G401 (cell line): ENCODE measurements at regions not wholly inside any gene's neighbourhood (a gene's known extent, or its start where the extent isn't known, plus 50 kb on each side); places are given as distances from the start of the nearest gene placed in this dataset.

Experiments used
- DNase-seq: peaks from one replicate; pipeline ENCODE4 v3.0.0-alpha.2; 2015; ENCODE audit warnings: low spot score
- in situ Hi-C: cut with HindIII; loops from 2 replicates; pipeline ENCODE4 v1.10.0; 2016; ENCODE audit warnings: low sequenced_read_pairs, mixed read lengths

DNA sequence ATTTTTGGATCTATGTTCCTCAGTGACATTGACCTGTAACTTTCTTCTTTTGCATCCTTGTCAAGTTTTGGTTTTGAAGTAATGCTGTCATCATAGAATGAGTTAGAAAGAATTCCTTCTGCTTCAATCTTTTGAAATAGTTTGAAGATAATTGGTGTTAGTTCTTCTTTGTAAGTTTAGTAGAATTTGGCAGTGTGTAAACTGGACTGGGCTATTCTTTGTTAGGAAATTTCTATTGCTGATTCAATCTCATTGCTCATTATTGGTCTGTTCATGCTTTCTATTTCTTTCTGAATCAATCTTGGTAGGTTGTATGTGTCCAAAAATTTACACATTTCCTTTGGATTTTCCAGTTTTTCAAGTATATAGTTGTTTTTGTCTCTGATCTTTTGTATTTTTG is 101.7 kb upstream of the SPRY2 start:
- in situ Hi-C loops = no loop called here
- no peak for DNase-seq

DNA sequence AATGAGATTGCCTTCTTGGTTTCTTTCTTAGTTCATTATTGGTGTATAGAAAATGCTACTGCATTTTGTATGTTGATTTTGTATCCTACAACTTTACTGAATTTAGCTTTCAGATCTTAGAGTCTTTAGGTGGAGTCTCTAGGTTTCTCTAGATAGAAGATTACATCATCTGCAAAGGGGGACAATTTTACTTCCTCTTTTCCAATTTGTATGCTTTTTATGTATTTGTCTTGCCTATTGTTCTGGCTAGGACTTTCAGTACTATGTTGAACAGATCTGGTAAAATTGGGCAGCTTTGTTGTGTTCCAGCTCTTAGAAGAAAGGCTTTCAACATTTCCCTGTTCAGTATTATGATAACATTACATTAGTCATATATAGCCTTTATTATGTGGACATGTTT is 101.0 kb upstream of the SPRY2 start:
- DNase-seq = no peak
- in situ Hi-C loops = no loop called here

DNA sequence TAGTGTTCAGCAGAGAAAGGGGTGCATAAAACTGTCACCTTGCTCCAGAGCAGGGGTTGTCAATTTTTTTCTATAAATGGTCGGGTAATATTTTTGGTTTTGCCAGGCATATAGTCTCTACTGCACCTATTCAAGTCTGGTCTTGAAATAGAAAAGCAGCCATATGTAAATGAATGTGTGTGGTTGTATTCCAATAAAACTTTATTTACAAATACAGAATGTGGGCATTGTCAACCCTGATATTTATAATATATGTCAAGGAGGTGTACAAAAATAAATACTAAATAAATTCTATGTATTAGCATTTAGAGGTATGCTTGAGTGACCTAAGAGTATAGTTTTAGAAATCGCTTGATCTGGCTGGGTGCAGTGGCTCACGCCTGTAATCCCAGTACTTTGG is 97.6 kb upstream of the SPRY2 start:
- no peak for DNase-seq
- in situ Hi-C loops = no loop called here

DNA sequence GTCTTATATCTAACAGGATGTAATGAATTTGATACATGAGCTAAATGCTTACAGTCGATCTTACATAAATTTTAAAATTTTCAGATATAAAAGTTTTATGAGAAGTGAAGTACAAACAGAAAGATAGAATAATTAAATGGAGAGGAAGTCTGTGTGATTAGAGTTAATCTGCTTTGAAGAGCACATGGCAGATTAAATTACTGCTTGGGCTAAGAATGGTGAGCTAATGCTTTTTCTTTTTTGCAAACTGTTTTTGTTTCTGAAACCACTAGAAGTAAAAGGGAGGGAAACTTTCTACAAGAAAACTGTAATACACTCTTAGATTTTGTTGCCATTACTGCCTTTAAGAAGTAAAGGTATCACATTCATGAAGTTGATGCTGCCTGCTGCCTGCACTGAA is 96.3 kb upstream of the SPRY2 start:
- in situ Hi-C loops = no loop called here
- no peak for DNase-seq

DNA sequence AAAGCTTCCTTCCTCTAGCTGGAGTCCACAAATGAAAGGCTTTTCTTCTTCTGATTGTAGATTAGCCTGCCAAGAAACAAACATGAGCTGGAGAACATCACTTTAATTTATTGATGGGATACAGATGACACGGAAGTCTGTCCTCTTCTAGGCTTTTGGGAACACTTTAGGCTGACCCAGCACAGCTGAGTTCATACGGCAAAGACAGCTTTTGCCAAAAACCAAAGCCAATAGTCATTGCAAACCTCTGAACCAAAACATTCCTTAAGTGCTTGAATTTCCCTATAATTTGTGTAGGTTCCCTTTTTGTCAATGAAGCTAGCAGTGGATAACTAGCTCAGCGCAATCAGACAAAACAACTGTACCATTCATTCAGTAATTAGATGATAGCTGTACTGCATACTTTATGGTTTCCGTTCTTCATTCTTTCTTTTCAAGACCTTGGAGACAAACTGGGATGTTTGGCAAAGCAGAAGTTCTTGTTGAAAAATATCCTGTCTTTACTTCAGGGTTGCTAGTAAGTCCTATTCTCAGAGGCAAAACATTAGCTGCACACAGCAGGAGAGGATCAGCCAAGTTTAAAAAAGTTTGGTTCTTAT is 95.7 kb upstream of the SPRY2 start:
- DNase-seq = no peak
- in situ Hi-C loops = no loop called here

DNA sequence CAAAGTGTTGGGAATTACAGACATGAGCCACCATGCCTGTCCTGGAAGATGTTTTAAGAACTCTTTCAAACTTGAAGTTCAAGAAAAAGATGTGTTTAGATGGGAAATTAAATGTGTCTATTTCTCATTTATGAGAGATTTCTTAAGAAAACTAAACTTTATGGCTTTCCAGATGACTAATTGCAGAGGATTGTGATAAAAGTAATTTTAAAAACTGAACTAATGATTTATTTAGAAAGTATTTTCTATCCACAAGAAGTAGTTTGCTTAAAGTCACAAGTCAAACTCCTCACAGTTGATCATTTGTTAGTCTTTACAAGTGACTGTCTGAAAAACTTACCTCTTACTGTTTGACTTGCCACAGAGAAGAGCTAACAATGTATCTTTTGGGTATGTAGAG is 89.6 kb upstream of the SPRY2 start:
- no peak for DNase-seq
- in situ Hi-C loops = no loop called here

DNA sequence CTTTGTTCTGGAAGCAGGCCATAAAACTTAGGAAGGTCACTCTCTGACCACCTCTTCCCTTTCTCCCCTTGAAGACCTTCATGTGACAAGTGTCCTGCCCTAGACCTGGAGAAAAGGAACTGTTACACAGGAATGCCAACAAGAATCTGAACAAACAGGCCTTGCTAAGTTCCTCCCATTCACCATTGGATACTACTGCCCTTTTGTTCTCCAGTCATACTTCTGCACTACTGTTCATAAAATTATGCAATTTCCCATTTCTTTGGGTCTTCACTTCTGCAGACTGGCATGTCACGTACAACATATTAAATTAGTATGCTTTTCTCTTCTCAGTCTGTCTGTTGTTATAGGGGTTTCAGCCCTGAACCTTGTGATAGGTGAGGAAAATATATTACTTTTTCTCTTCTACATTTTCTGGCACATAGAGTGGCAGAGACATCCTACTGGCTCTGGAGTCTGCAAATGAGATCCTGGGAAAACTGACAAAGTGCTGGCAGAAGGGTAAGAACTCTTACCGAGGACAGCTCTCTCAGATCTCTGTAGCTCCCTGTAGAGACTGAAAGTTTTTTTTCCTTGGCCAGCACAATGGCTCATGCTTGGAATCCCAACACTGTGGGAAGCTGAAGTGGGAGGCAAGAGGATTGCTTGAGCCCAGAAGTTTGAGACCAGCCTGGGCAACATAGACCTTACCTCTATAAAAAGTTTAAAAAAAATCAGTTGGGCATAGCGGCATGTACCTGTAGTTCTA is 87.6 kb upstream of the SPRY2 start:
- no peak for DNase-seq
- in situ Hi-C loops = no loop called here

DNA sequence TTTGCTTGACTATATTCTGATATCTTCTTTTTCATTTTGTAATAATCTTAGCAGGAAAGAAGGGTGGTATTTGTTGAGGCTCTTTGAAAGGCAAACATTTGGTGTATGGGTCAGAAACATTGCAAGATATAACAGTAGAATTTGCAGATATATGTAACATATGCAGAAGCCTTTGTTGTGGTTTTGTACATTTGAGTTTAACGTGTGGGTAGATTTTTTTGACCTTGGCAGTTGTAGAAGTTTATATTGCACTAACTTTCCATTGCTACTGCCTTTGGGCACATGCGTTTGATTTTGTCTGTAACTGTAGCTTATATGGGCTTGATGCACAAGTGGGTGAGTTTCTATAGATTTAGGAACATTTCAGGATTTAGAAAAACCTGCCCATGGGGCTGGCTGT is 78.5 kb upstream of the SPRY2 start:
- no peak for DNase-seq
- in situ Hi-C loops = no loop called here

DNA sequence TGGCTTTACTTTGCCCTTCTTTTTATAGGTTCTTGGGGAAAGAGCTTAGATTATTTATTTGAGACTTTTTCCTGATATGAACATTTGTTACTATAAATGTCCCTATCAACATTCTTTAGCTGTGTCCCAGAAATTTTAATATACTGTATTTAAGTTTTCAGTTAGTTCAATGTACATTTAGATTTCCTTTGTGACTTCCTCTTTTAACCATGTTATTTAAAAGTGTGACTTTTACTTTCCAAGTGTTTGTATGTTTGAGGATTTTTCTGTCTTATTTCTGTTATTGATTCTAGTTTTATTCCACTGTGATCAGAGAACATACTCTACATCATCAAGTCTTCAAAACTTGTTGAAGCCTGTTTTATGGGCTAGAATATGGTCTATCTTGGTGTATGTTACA is 72.7 kb upstream of the SPRY2 start:
- in situ Hi-C loops = no loop called here
- no peak for DNase-seq

DNA sequence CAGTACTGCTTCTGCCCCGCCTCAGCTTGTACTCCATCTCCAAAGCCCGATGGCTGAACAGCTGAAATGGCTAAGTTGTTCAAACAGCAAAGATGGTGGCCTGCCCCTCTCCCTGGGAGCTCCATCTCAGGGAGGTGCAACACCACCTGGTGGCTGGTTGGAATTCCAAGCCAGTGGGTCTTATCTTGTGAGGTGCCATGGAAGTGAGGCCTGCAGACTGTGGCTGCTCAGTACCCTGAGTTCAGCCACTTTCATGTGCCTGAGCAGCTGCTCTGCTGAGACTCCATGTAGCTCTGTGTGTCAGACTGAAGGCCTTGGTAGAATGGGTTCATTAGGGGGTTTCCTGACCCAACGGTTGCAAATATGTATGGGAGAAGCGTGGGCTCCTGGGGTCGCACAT is 67.3 kb upstream of the SPRY2 start:
- no peak for DNase-seq
- in situ Hi-C loops = no loop called here

DNA sequence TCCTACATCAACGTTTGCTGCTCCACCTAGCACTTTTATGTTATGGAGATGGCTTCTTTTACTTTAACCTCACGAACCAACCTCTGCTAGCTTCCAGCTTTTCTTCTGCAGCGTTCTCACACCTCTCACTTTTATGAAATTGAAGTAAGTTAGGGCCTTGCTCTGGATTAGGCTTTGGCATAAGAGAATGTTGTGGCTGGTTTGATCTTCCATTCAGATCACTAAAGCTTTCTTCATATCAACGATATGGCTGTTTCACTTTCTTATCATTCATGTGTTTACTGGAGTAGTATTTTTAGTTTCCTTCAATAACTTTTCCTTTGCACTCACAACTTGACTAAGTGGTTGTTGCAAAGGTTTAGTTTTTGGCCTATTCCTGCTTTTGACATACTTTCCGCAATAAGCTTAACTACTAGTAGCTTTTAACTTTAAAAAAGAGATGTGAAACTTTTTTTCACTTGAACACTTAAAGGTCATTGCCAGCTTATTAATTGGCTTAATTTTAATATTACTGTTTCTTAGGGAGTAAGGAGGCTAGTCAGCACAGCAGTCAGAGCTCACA is 60.0 kb upstream of the SPRY2 start:
- in situ Hi-C loops = no loop called here
- DNase-seq = no peak

DNA sequence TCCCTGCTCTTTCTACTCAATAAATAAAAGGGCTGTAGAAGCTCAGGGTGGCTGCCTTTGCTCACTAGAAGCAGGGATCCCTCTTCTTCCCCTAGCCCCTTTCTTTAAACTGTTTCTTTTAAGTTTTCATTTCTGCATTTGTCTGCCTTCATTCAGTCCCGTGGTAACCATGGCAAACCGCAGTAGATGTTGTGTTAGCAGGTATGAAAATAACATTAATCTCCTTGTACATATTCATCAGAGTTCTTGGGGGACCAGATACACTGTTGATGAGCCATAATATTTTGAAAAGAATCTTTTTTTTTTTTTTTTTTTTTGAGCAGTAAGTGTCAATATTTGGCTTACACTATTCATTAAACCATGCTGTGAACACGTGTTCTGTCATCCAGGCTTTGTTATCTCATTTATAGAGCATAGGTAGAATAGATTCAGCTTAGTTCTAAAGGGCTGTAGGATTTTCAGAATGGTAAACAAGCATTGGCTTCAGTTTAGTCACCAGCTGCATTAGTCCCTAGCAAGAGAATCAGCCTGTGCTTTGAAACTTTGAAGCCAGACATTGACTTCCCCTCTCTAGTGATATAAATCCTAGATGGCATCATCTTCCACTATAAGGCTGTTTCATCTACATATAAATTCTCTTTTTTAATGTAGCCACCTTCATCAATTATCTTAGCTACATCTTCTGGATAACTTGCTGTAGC is 59.4 kb upstream of the SPRY2 start:
- in situ Hi-C loops = no loop called here
- DNase-seq = no peak

DNA sequence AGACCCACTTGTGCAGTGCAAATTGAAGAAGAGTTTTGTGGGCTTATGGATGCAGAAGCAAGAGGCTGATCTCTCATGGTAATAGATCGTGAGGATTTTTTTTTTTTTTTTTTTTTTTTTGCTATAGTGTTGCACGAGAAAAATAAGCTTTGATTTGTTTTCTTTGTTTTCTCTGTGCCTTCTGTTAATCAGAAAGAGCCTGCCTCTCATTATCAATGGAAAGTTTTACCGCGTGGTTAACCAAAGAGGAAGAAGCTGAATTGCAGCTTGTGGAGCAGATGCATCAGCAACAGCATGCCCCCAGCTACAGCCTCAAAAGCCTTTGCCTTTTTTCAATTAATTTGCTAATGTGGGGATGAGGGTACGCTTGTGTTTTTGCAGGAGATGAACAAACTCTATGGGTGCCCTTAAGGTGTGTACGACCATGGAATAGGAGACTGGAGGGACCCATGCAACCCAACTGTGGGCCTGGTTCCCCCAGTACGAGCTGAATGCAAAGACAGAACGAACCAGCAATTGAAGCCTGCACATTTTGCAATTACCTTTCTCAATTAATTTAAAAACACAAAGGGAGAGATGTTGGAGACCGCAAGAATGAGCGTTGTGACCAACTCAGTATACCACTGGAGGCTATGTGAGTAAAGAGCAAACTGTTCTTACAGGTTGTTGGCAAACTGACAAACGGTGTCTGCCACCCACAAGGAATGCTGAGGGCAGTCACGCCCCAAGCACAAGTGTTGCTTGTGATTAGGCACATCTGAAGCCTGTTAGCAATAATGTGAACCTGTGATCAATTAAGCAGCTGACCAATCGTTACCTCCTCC is 58.6 kb upstream of the SPRY2 start:
- no peak for DNase-seq
- in situ Hi-C loops = no loop called here
